ENCODE measurements at regions not wholly inside any gene's neighbourhood (a gene's known extent, or its start where the extent isn't known, plus 50 kb on each side); places are given as distances from the start of the nearest gene placed in this dataset.

GRCh38 chr21:35615325-35615724 lies 445.0 kb downstream of the SETD4 start:
- H4K5ac ChIP-seq (ENCODE audit: insufficient read length, low read depth, low read length), result no peak overlapping the region
- H3K27me3 ChIP-seq (ENCODE audit: insufficient read depth, low read length), result no peaks in the 10 kb centered on the region
- Mint-ChIP-seq H3K4me1 (peaks cover 13 to 17% of the 10 kb centered on the region in 2 experiments), H3K27ac (no peak overlapping the region), H3K9me3 (no peaks in the 10 kb centered on the region), H3K4me3 (no peak overlapping the region), H3K27me3 (ENCODE audit: low read depth) (no peaks in the 10 kb centered on the region), H3K36me3 (ENCODE audit: insufficient read depth in 1 of 3, low read depth in 3 of 3) (no peaks in the 10 kb centered on the region)
- no peak overlapping the region for H3K27ac ChIP-seq (ENCODE audit: insufficient read length, low read depth, low read length)
- WGBS (ENCODE audit: extremely low coverage, insufficient read length, low lambda C conversion rate), result no CpG with 5 or more reads among the region's 1 CpG
- no peak overlapping the region for H3K14ac ChIP-seq (ENCODE audit: insufficient read depth, low read length)
- no peak overlapping the region for H3K9ac ChIP-seq (ENCODE audit: extremely low read depth, insufficient read length, low read length)
- no peak for DNase-seq
- no peak overlapping the region for H4K91ac ChIP-seq (ENCODE audit: insufficient read length, low read depth, low read length)
- H3K79me1 ChIP-seq (ENCODE audit: insufficient read depth, low read depth, low read length, poor library complexity, severe bottlenecking), result no peaks in the 10 kb centered on the region
- H3K4me1 ChIP-seq (ENCODE audit: insufficient read depth, low read length), result no peaks in the 10 kb centered on the region; the same call in 1 of the 2 replicates
- no peak overlapping the region for H2BK15ac ChIP-seq (ENCODE audit: low read depth, low read length)
- H3K79me2 ChIP-seq (ENCODE audit: insufficient read depth, low read length), result no peaks in the 10 kb centered on the region
- no peak overlapping the region for H3K18ac ChIP-seq (ENCODE audit: insufficient read length, low read depth, low read length)
- H2BK120ac ChIP-seq (ENCODE audit: low read depth, low read length, poor library complexity, severe bottlenecking), result no peak overlapping the region
- H4K8ac ChIP-seq (replicated peaks; ENCODE audit: insufficient read length, low read depth, low read length), result no peak overlapping the region
- no peak overlapping the region for H2AK5ac ChIP-seq (ENCODE audit: insufficient read length, low read length)
- H3K4ac ChIP-seq (ENCODE audit: low read depth, low read length), result no peak overlapping the region
- H2BK20ac ChIP-seq (ENCODE audit: low read depth, low read length, poor library complexity, severe bottlenecking), result no peak overlapping the region
- H2AFZ ChIP-seq (ENCODE audit: low read length), result no peak overlapping the region
- H3K9me3 ChIP-seq (ENCODE audit: control insufficient read depth, low read depth, low read length), result no peaks in the 10 kb centered on the region
- H3K4me2 ChIP-seq (ENCODE audit: insufficient read depth, insufficient read length, low read length), result no peak overlapping the region
- H3T11ph ChIP-seq (ENCODE audit: low read length), result no peak overlapping the region
- H3K23ac ChIP-seq (ENCODE audit: insufficient read length, low read depth, low read length), result no peak overlapping the region
- TF ChIP-seq, protein P1, sequence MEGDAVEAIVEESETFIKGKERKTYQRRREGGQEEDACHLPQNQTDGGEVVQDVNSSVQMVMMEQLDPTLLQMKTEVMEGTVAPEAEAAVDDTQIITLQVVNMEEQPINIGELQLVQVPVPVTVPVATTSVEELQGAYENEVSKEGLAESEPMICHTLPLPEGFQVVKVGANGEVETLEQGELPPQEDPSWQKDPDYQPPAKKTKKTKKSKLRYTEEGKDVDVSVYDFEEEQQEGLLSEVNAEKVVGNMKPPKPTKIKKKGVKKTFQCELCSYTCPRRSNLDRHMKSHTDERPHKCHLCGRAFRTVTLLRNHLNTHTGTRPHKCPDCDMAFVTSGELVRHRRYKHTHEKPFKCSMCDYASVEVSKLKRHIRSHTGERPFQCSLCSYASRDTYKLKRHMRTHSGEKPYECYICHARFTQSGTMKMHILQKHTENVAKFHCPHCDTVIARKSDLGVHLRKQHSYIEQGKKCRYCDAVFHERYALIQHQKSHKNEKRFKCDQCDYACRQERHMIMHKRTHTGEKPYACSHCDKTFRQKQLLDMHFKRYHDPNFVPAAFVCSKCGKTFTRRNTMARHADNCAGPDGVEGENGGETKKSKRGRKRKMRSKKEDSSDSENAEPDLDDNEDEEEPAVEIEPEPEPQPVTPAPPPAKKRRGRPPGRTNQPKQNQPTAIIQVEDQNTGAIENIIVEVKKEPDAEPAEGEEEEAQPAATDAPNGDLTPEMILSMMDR (conservative IDR thresholded peaks at IDR 0.05), result no peak
- H4K20me1 ChIP-seq (ENCODE audit: control insufficient read depth, insufficient read depth, insufficient read length), result no peaks in the 10 kb centered on the region
- H3K56ac ChIP-seq (ENCODE audit: insufficient read length, low read depth, low read length), result no peak overlapping the region
- H2BK5ac ChIP-seq (ENCODE audit: insufficient read length, low read length), result no peak overlapping the region
- no peaks in the 10 kb centered on the region for H3K23me2 ChIP-seq (ENCODE audit: insufficient read length, low read depth, low read length, poor library complexity, severe bottlenecking)
- H2BK12ac ChIP-seq (ENCODE audit: insufficient read length, low read depth, low read length), result no peak overlapping the region

Measured in H9 (cell line).